HG03064 (cell line): ENCODE measurements at regions not wholly inside any gene's neighbourhood (a gene's known extent, or its start where the extent isn't known, plus 50 kb on each side); places are given as distances from the start of the nearest gene placed in this dataset.

Source experiments
- ATAC-seq: cut with Tn5 transposase; IDR thresholded peaks from one replicate; pipeline ENCODE4 v1.9.1; 2021; ENCODE audit warnings: low read depth; ENCODE audit not compliant: unreplicated experiment

- no peak for ATAC-seq
Observed at GRCh38 chr6:21457647-21458046, 135.9 kb upstream of the SOX4 start.

GRCh38 chr6:21459641-21460040 lies 133.9 kb upstream of the SOX4 start:
- ATAC-seq, result no peak

GRCh38 chr6:21461844-21462518 lies 131.6 kb upstream of the SOX4 start:
- ATAC-seq, result no peak

GRCh38 chr6:21462519-21462852 lies 131.1 kb upstream of the SOX4 start:
- ATAC-seq, result no peak

- no peak for ATAC-seq
Observed at GRCh38 chr6:21467091-21467490, 126.5 kb upstream of the SOX4 start.

GRCh38 chr6:21468461-21468860 lies 125.1 kb upstream of the SOX4 start:
- ATAC-seq, result no peak

GRCh38 chr6:21469213-21469612 lies 124.3 kb upstream of the SOX4 start:
- no peak for ATAC-seq

- no peak for ATAC-seq
Observed at GRCh38 chr6:21476112-21476511, 117.4 kb upstream of the SOX4 start.

GRCh38 chr6:21478411-21478810 lies 115.1 kb upstream of the SOX4 start:
- ATAC-seq, result no peak

GRCh38 chr6:21478883-21479539 lies 114.5 kb upstream of the SOX4 start:
- no peak for ATAC-seq

GRCh38 chr6:21486115-21486514 lies 107.4 kb upstream of the SOX4 start:
- ATAC-seq, result no peak

GRCh38 chr6:21489826-21490225 lies 103.7 kb upstream of the SOX4 start:
- no peak for ATAC-seq

- ATAC-seq, result no peak
Observed at GRCh38 chr6:21491955-21492354, 101.6 kb upstream of the SOX4 start.

GRCh38 chr6:21494505-21494904 lies 99.0 kb upstream of the SOX4 start:
- no peak for ATAC-seq

- ATAC-seq, result no peak
Observed at GRCh38 chr6:21496196-21496595, 97.4 kb upstream of the SOX4 start.

- ATAC-seq, result no peak
Observed at GRCh38 chr6:21496706-21497105, 96.8 kb upstream of the SOX4 start.

- no peak for ATAC-seq
Observed at GRCh38 chr6:21500314-21501020, 93.1 kb upstream of the SOX4 start.

- ATAC-seq, result no peak
Observed at GRCh38 chr6:21501021-21501354, 92.6 kb upstream of the SOX4 start.

GRCh38 chr6:21501815-21502214 lies 91.7 kb upstream of the SOX4 start:
- no peak for ATAC-seq

GRCh38 chr6:21502682-21503081 lies 90.9 kb upstream of the SOX4 start:
- ATAC-seq, result no peak

- ATAC-seq, result no peak
Observed at GRCh38 chr6:21504790-21505189, 88.8 kb upstream of the SOX4 start.

GRCh38 chr6:21505574-21505990 lies 88.0 kb upstream of the SOX4 start:
- ATAC-seq, result no peak
